OCI-LY7 (cell line): ENCODE measurements at regions not wholly inside any gene's neighbourhood (a gene's known extent, or its start where the extent isn't known, plus 50 kb on each side); places are given as distances from the start of the nearest gene placed in this dataset.

ENCODE experiments used
- BruUV-seq: library from RNA; stranded (reverse); fragments of 400-500 nt; replicated peaks from 2 replicates; lab custom pipeline; 2021; lab: Mats Ljungman, UMichigan
- CTCF ChIA-PET: fragments of 300-600 bp; sonication (Branson Sonifier 250); formaldehyde crosslinking; loops from one replicate; lab custom pipeline; 2022; ENCODE audit warnings: antibody characterized with exemption; ENCODE audit not compliant: unreplicated experiment; lab: Charles Lee
- POLR2A ChIA-PET: fragments of 300-600 bp; sonication (Branson Sonifier 250); formaldehyde crosslinking; loops from one replicate; lab custom pipeline; 2022; ENCODE audit warnings: antibody characterized with exemption; lab: Charles Lee
- DNase-seq: peaks from one replicate; pipeline ENCODE4 v3.0.0-alpha.2; 2015; ENCODE audit warnings: low spot score
- H2AFZ ChIP-seq: fragments of 200-600 bp; sonication (generic), shearing (Covaris generic); 2 replicates; pipeline ENCODE4 v1.6.1; 2014; ENCODE audit warnings: mild to moderate bottlenecking, antibody characterized with exemption, low read length, moderate library complexity
- H3K27ac ChIP-seq: fragments of 200-600 bp; sonication (generic); 2 replicates; pipeline ENCODE4 v1.5.1; 2014; ENCODE audit warnings: mixed run types, low read depth, mild to moderate bottlenecking, moderate library complexity, low read length, inconsistent platforms; ENCODE audit not compliant: poor library complexity, severe bottlenecking
- H3K36me3 ChIP-seq: fragments of 200-600 bp; sonication (generic); 2 replicates; pipeline ENCODE4 v1.6.1; 2014; ENCODE audit warnings: mild to moderate bottlenecking, antibody characterized with exemption, low read length, moderate library complexity, mixed read lengths; ENCODE audit not compliant: insufficient read depth
- H3K4me1 ChIP-seq: fragments of 200-600 bp; sonication (generic); 2 replicates; pipeline ENCODE4 v1.5.1; 2014; ENCODE audit warnings: mild to moderate bottlenecking, low read length; ENCODE audit not compliant: insufficient read depth, poor library complexity, severe bottlenecking
- H3K4me2 ChIP-seq: fragments of 200-600 bp; sonication (generic); 2 replicates; pipeline ENCODE4 v1.6.1; 2014; ENCODE audit warnings: mild to moderate bottlenecking, low read length
- H3K4me3 ChIP-seq: fragments of 200-600 bp; sonication (generic); 2 replicates; pipeline ENCODE4 v1.5.1; 2014; ENCODE audit warnings: mild to moderate bottlenecking, low read depth, low read length; ENCODE audit not compliant: poor library complexity, severe bottlenecking
- H3K79me2 ChIP-seq: fragments of 200-600 bp; sonication (generic); 2 replicates; pipeline ENCODE4 v1.6.1; 2016; ENCODE audit warnings: low read depth, mild to moderate bottlenecking, low read length, moderate library complexity, mixed read lengths; ENCODE audit not compliant: insufficient read depth
- H3K9me2 ChIP-seq: fragments of 200-600 bp; sonication (generic); 2 replicates; pipeline ENCODE4 v1.6.1; 2016; ENCODE audit warnings: mild to moderate bottlenecking, low read length, mixed read lengths; ENCODE audit not compliant: insufficient read depth
- H3K9me3 ChIP-seq: fragments of 200-600 bp; sonication (generic); 2 replicates; pipeline ENCODE4 v1.6.1; 2014; ENCODE audit warnings: mild to moderate bottlenecking, mixed run types, low read length, mixed read lengths
- H4K20me1 ChIP-seq: fragments of 200-600 bp; sonication (generic); 2 replicates; pipeline ENCODE4 v1.6.1; 2014; ENCODE audit warnings: mild to moderate bottlenecking, antibody characterized with exemption, low read length, moderate library complexity, mixed read lengths; ENCODE audit not compliant: insufficient read depth
- EZH2phosphoT487 ChIP-seq: fragments of 200-600 bp; sonication (generic); IDR thresholded peaks from 2 replicates; pipeline ENCODE4 v1.6.1; 2018; ENCODE audit warnings: low read depth, borderline replicate concordance, mild to moderate bottlenecking, mixed run types, antibody characterized with exemption, low read length, moderate library complexity, mixed read lengths
- intact Hi-C: fragments of 100-400 bp; cut with micrococcal nuclease; formaldehyde crosslinking; loops from one replicate; pipeline ENCODE4 v1.10.0; 2022; ENCODE audit not compliant: unreplicated experiment
- TF ChIP-seq, protein P1 (sequence below): fragments of 200-600 bp; sonication (generic); conservative IDR thresholded peaks from 2 replicates; pipeline ENCODE4 v1.5.1; 2014; ENCODE audit warnings: mild to moderate bottlenecking, antibody characterized with exemption, low read length, moderate library complexity, mixed read lengths

DNA sequence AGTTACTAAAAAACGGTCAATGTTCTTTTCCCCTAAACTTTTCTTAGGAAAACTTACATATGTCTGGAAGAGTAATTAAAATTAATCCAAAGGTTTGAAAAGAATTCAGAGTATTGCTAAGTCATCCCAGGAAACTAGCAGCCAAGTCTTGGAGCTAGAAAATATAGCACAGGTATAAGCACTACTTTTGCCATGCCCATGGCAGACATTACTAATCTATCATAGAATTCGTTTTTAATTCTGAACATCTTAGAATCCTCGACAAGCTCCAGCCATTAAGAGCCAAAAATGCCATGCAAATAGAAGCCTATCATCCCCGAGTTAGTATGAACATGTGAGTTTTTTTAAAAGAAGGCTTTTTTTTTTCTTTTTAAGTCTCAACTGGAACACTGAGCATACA, 395.0 kb downstream of the ZEB2 start:
- no peaks in the 10 kb centered on the region for H3K9me3 ChIP-seq
- H3K27ac ChIP-seq, result no peak overlapping the region

DNA sequence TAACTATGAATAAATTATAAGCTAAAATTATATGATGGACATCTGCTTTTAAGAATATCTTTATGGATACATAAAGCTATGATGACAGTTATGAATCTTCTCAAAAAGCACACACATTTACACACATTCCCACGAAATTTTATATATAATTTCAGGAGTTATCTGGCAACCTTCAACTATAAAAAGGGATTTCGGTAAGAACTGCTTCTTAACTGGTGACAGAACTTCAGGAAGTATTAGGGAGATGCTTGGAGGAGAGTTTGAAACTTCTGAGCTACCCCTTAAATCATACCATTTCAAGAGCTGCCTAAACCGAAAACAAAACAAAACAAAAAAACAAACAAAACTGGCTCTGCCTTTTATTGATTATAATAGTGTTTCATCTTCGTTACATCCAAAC, 399.4 kb downstream of the ZEB2 start:
- Histone ChIP-seq H3K4me3 (no peak overlapping the region), H3K9me2 (no peaks in the 10 kb centered on the region), H2AFZ (no peak overlapping the region), H3K27ac (no peak overlapping the region), H3K4me2 (no peak overlapping the region), H3K36me3 (no peaks in the 10 kb centered on the region), H4K20me1 (no peaks in the 10 kb centered on the region), H3K79me2 (no peaks in the 10 kb centered on the region), H3K4me1 (no peaks in the 10 kb centered on the region), H3K9me3 (no peaks in the 10 kb centered on the region)
- intact Hi-C loops, result no loop called here
- no peak for DNase-seq
- ChIA-PET CTCF (no interaction called here), POLR2A (interaction anchor here (0.7 kb wide), 2 partner anchors 72 to 185 kb away, joined by 3 read pairs; no protein-coding TSS in a partner anchor)
- no TSS peak for BruUV-seq
- TF ChIP-seq, protein P1, sequence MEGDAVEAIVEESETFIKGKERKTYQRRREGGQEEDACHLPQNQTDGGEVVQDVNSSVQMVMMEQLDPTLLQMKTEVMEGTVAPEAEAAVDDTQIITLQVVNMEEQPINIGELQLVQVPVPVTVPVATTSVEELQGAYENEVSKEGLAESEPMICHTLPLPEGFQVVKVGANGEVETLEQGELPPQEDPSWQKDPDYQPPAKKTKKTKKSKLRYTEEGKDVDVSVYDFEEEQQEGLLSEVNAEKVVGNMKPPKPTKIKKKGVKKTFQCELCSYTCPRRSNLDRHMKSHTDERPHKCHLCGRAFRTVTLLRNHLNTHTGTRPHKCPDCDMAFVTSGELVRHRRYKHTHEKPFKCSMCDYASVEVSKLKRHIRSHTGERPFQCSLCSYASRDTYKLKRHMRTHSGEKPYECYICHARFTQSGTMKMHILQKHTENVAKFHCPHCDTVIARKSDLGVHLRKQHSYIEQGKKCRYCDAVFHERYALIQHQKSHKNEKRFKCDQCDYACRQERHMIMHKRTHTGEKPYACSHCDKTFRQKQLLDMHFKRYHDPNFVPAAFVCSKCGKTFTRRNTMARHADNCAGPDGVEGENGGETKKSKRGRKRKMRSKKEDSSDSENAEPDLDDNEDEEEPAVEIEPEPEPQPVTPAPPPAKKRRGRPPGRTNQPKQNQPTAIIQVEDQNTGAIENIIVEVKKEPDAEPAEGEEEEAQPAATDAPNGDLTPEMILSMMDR, result no peak
- no peak for TF ChIP-seq EZH2phosphoT487

More for the DNA sequence above, 395.0 kb downstream of the ZEB2 start:
- ChIA-PET CTCF (no interaction called here), POLR2A (interaction anchor here (0.8 to 1.1 kb wide), 2 partner anchors 12 to 57 kb away, joined by 3 read pairs; no protein-coding TSS in a partner anchor)
- BruUV-seq, result no TSS peak
- DNase-seq, result no peak
- Histone ChIP-seq H3K9me2 (no peaks in the 10 kb centered on the region), H3K4me2 (no peak overlapping the region), H2AFZ (no peak overlapping the region), H3K79me2 (no peaks in the 10 kb centered on the region), H3K4me3 (no peak overlapping the region), H3K4me1 (no peaks in the 10 kb centered on the region), H3K36me3 (no peaks in the 10 kb centered on the region), H4K20me1 (no peaks in the 10 kb centered on the region)
- TF ChIP-seq, protein P1, result no peak
- no peak for TF ChIP-seq EZH2phosphoT487
- intact Hi-C loops, result no loop called here

DNA sequence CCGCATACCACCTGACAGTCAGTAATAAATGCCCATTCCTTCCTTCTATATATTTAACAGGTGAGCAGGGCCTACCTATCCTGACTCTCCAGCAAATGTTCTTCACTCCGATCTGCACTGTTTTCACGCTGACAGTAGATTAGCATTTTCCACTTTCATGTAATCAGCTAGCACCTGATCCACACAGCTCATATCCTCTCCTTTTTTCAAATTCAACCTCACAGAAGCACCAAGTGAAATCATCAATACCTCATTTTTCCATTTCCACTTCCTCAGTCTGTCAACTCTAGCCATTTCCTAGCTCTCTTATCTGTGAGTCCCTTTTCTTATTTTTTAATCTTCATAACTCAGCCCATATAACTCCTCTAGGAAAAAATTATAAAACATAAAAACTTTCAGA, 402.8 kb downstream of the ZEB2 start:
- POLR2A ChIA-PET, result interaction anchor here (0.5 to 1.4 kb wide), 5 partner anchors 19 to 939 kb away, joined by 3 to 4 read pairs (median 3); no protein-coding TSS in a partner anchor

More for the DNA sequence above, 402.8 kb downstream of the ZEB2 start:
- H3K4me1 ChIP-seq, result no peaks in the 10 kb centered on the region
- H4K20me1 ChIP-seq, result no peaks in the 10 kb centered on the region
- no peak overlapping the region for H3K4me3 ChIP-seq
- H3K27ac ChIP-seq, result no peak overlapping the region
- CTCF ChIA-PET, result no interaction called here
- no peaks in the 10 kb centered on the region for H3K79me2 ChIP-seq
- TF ChIP-seq, protein P1, result no peak
- no peak for TF ChIP-seq EZH2phosphoT487
- H3K9me3 ChIP-seq, result no peaks in the 10 kb centered on the region
- H3K36me3 ChIP-seq, result no peaks in the 10 kb centered on the region
- intact Hi-C loops, result no loop called here
- no TSS peak for BruUV-seq
- H3K9me2 ChIP-seq, result no peaks in the 10 kb centered on the region
- no peak overlapping the region for H2AFZ ChIP-seq
- no peak overlapping the region for H3K4me2 ChIP-seq
- no peak for DNase-seq
